GM12892 (cell line): ENCODE measurements at regions not wholly inside any gene's neighbourhood (a gene's known extent, or its start where the extent isn't known, plus 50 kb on each side); places are given as distances from the start of the nearest gene placed in this dataset.

Experiments used
- POLR2A ChIP-seq: IDR thresholded peaks from 2 replicates; pipeline ENCODE4 v1.6.1; 2011; ENCODE audit warnings: low read depth, low read length, control low read depth
- POLR2AphosphoS5 ChIP-seq: IDR thresholded peaks from 2 replicates; pipeline ENCODE4 v1.6.1; 2011; ENCODE audit warnings: low read depth, low read length, control low read depth

GRCh38 chr12:115074617-115075016, 390.6 kb upstream of the TBX3 start:
- TF ChIP-seq POLR2A (no peak), POLR2AphosphoS5 (no peak)
